ENCODE measurements at regions not wholly inside any gene's neighbourhood (a gene's known extent, or its start where the extent isn't known, plus 50 kb on each side); places are given as distances from the start of the nearest gene placed in this dataset.
"Not testable (repeated sequence)": the region's sequence is repeated elsewhere in the genome, so short reads cannot be mapped to it uniquely, and the experiment has no call there.

DNA sequence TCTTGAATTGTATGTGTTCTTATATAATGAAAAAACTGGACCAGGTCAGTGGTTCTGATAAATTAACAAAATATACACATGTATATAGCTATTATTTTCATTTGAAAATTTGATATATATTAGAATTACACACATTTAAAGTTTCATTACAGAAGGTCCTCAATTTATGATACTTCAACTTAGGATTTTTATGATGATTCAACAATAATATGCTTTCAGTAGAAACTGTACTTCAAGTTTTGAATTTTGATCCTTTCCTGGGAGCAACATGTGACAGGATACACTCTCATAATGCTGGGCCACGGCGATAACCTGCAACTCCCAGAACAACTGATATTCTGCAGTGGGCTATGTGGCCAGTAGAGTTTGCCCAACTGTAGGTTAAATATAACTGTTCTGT lies 344.7 kb downstream of the TAF11L14 start:
- Histone ChIP-seq H3K36me3 (ENCODE audit: insufficient read depth) (no peaks in the 10 kb centered on the region), H4K20me1 (ENCODE audit: insufficient read depth) (no peaks in the 10 kb centered on the region), H3K9ac (no peak overlapping the region), H3K4me3 (IDR thresholded peaks at IDR 0.05; ENCODE audit: insufficient read depth, low read depth, low read length) (no peak overlapping the region), H2AFZ (ENCODE audit: low read depth) (no peak overlapping the region), H3K79me2 (ENCODE audit: insufficient read depth, low read depth) (no peaks in the 10 kb centered on the region), H3K4me1 (ENCODE audit: low read depth, poor library complexity, severe bottlenecking) (no peaks in the 10 kb centered on the region), H3K27me3 (ENCODE audit: insufficient read depth, low read depth) (no peaks in the 10 kb centered on the region), H3K4me2 (no peak overlapping the region), H3K27ac (no peak overlapping the region)
- TF ChIP-seq, protein P1, sequence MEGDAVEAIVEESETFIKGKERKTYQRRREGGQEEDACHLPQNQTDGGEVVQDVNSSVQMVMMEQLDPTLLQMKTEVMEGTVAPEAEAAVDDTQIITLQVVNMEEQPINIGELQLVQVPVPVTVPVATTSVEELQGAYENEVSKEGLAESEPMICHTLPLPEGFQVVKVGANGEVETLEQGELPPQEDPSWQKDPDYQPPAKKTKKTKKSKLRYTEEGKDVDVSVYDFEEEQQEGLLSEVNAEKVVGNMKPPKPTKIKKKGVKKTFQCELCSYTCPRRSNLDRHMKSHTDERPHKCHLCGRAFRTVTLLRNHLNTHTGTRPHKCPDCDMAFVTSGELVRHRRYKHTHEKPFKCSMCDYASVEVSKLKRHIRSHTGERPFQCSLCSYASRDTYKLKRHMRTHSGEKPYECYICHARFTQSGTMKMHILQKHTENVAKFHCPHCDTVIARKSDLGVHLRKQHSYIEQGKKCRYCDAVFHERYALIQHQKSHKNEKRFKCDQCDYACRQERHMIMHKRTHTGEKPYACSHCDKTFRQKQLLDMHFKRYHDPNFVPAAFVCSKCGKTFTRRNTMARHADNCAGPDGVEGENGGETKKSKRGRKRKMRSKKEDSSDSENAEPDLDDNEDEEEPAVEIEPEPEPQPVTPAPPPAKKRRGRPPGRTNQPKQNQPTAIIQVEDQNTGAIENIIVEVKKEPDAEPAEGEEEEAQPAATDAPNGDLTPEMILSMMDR (conservative IDR thresholded peaks at IDR 0.05; ENCODE audit: low read depth, low read length), result no peak

DNA sequence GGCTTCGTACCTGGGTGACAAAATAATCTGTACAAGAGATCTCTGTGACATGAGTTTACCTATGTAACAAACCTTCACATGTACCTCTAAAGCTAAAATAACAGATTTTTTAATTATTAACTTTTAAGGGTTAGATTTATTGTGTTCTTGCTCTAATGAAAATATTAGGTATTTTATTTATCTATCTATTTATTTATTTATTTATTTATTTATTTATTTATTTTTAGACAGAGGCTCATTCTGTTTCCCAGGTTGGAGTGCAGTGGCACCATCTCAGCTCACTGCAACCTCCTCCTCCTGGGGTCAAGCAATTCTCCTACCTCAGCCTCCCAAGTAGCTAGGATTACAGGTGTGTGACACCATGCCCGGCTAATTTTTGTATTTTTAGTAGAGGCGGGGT lies 348.4 kb downstream of the TAF11L14 start:
- H4K20me1 ChIP-seq (ENCODE audit: insufficient read depth); H3K4me3 ChIP-seq (IDR thresholded peaks at IDR 0.05; ENCODE audit: insufficient read depth, low read depth, low read length); H3K79me2 ChIP-seq (ENCODE audit: insufficient read depth, low read depth); H3K9ac ChIP-seq; H3K27ac ChIP-seq; H3K4me1 ChIP-seq (ENCODE audit: low read depth, poor library complexity, severe bottlenecking); H3K27me3 ChIP-seq (ENCODE audit: insufficient read depth, low read depth); H3K36me3 ChIP-seq (ENCODE audit: insufficient read depth); H2AFZ ChIP-seq (ENCODE audit: low read depth); H3K4me2 ChIP-seq: not testable (repeated sequence)

DNA sequence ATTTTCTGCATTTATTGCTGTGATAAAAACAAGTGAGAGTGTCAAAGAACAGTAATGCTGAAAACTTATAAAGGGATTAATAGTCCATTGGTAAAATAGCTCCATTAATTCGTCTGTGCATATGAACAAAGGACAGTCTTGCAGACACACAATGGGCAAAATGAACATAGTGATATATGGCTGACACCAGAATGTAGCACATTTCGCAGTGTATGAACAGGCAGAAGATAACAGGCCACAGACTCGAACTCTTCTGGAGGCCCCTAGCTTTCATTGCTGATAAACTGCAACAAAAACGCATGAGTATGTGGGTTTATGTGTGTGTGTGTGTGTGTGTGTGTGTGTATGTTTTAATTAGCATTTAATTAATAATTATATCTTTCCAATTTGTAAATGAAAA lies 354.8 kb downstream of the TAF11L14 start:
- H3K79me2 ChIP-seq (ENCODE audit: insufficient read depth, low read depth), result no peaks in the 10 kb centered on the region
- H3K4me2 ChIP-seq, result no peak overlapping the region
- H3K9ac ChIP-seq, result no peak overlapping the region
- no peaks in the 10 kb centered on the region for H4K20me1 ChIP-seq (ENCODE audit: insufficient read depth)
- TF ChIP-seq, protein P1 (conservative IDR thresholded peaks at IDR 0.05; ENCODE audit: low read depth, low read length), result no peak
- no peak overlapping the region for H3K27ac ChIP-seq
- no peaks in the 10 kb centered on the region for H3K4me1 ChIP-seq (ENCODE audit: low read depth, poor library complexity, severe bottlenecking)
- no peaks in the 10 kb centered on the region for H3K27me3 ChIP-seq (ENCODE audit: insufficient read depth, low read depth)
- H3K36me3 ChIP-seq (ENCODE audit: insufficient read depth), result no peaks in the 10 kb centered on the region
- no peak overlapping the region for H2AFZ ChIP-seq (ENCODE audit: low read depth)
- H3K4me3 ChIP-seq (IDR thresholded peaks at IDR 0.05; ENCODE audit: insufficient read depth, low read depth, low read length), result no peak overlapping the region

DNA sequence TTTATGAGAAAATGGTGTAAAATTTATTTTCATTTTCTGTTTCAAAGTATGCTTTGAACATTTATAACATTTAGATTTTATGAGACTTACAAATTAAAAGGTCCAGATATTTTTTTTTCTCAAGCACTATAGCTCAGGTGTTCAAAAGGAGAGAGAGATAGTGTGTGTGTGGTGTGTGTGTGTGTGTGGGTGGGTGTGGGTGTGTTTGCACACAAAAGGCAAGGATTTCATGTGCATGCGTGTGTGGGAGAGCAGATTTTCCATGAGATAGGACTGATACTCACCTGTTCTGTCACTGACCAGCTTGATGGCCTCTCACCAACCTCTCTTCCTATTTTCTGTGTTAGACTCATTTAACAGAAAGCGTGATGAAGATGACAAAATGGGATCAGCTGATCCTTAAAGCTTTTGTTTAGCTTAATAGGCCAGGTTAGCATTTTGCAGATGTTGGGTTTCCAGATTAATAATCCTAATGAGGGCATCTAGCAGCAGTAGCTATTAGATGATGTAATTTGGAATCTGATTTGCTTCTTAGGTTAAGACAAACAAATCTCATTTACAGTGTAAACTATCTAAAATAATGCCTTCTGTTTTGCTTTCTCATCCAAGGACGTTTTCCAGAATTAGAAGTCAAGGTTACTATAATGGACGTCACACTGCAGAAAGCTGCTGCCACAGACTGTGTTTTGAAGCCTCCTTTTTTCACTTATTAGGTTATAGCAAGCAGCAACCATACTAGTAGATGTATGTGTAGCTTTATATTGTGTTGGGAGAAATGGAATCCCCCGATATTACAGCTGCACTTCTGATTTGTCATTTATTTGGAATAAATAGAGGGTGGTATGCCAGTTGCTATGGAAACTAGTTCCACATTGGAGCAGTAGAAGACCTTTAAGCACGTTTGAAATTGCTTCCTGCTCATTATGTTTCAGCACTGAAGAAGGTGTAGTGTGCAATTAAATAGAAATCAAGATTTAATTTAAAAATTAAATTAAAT lies 355.6 kb downstream of the TAF11L14 start:
- H2AFZ ChIP-seq (ENCODE audit: low read depth), result no peak overlapping the region
- H3K79me2 ChIP-seq (ENCODE audit: insufficient read depth, low read depth), result no peaks in the 10 kb centered on the region
- H3K36me3 ChIP-seq (ENCODE audit: insufficient read depth), result no peaks in the 10 kb centered on the region
- H3K4me3 ChIP-seq (IDR thresholded peaks at IDR 0.05; ENCODE audit: insufficient read depth, low read depth, low read length), result no peak overlapping the region
- no peaks in the 10 kb centered on the region for H3K4me1 ChIP-seq (ENCODE audit: low read depth, poor library complexity, severe bottlenecking)
- TF ChIP-seq, protein P1 (conservative IDR thresholded peaks at IDR 0.05; ENCODE audit: low read depth, low read length), result no peak
- H3K27ac ChIP-seq, result no peak overlapping the region
- no peak overlapping the region for H3K9ac ChIP-seq
- no peaks in the 10 kb centered on the region for H3K27me3 ChIP-seq (ENCODE audit: insufficient read depth, low read depth)
- no peaks in the 10 kb centered on the region for H4K20me1 ChIP-seq (ENCODE audit: insufficient read depth)
- H3K4me2 ChIP-seq, result no peak overlapping the region

DNA sequence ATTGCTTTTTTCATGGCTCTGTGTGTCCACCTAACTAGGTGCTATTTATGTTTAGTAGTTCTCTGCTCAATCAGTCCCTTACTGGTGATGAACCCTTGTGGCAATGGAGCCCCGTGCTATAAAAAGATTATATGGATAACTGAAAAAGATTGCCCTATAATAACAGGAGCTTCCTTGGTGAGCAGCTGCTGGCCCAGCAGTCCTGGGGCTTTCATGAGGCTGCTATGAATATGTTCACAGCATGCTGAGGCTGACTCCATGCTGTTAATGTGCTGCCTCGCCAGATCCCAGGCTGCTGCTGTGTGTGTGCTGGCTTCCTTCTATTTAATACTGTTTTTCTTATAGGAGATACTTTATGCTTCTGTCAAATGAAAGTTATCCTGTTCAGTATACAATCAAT lies 357.5 kb downstream of the TAF11L14 start:
- Histone ChIP-seq H3K79me2 (ENCODE audit: insufficient read depth, low read depth) (no peaks in the 10 kb centered on the region), H3K27me3 (ENCODE audit: insufficient read depth, low read depth) (no peaks in the 10 kb centered on the region), H3K27ac (no peak overlapping the region), H2AFZ (ENCODE audit: low read depth) (no peak overlapping the region), H3K4me3 (IDR thresholded peaks at IDR 0.05; ENCODE audit: insufficient read depth, low read depth, low read length) (no peak overlapping the region), H4K20me1 (ENCODE audit: insufficient read depth) (no peaks in the 10 kb centered on the region), H3K4me2 (no peak overlapping the region), H3K9ac (no peak overlapping the region), H3K4me1 (ENCODE audit: low read depth, poor library complexity, severe bottlenecking) (no peaks in the 10 kb centered on the region), H3K36me3 (ENCODE audit: insufficient read depth) (no peaks in the 10 kb centered on the region)
- TF ChIP-seq, protein P1 (conservative IDR thresholded peaks at IDR 0.05; ENCODE audit: low read depth, low read length), result no peak
